Liver (tissue), 3 donors: ENCODE measurements at regions not wholly inside any gene's neighbourhood (a gene's known extent, or its start where the extent isn't known, plus 50 kb on each side); places are given as distances from the start of the nearest gene placed in this dataset.

Experiments
- ATF3 ChIP-seq: IDR thresholded peaks from 2 replicates; pipeline ENCODE4 v1.6.1; 2016; ENCODE audit warnings: antibody characterized with exemption
- CTCF ChIP-seq: fragments of 150-350 bp; IDR thresholded peaks from 2 replicates; pipeline ENCODE4 v1.5.1; 2017; ENCODE audit warnings: improper control_type of control experiment, low read depth, low read length; ENCODE audit not compliant: missing input control
- GABPA ChIP-seq, 2 donors: IDR thresholded peaks in 1 of 2; conservative IDR thresholded peaks in 1 of 2; 2 replicates each; pipeline ENCODE4 v1.6.1; 2016; ENCODE audit warnings: antibody characterized with exemption in 2 of 2, mild to moderate bottlenecking in 1 of 2, moderate library complexity in 1 of 2
- HNF4A ChIP-seq, 2 donors: conservative IDR thresholded peaks; 2 replicates each; pipeline ENCODE4 v1.6.1; 2016; ENCODE audit warnings: antibody characterized with exemption in 2 of 2, mild to moderate bottlenecking in 2 of 2
- JUND ChIP-seq, 2 donors: IDR thresholded peaks; 2 replicates each; pipeline ENCODE4 v1.6.1; 2016; ENCODE audit warnings: antibody characterized with exemption in 2 of 2
- MAX ChIP-seq: IDR thresholded peaks from 2 replicates; pipeline ENCODE4 v1.6.1; 2016; ENCODE audit warnings: antibody characterized with exemption
- RAD21 ChIP-seq, 2 donors: IDR thresholded peaks; 2 replicates each; pipeline ENCODE4 v1.6.1; 2016; ENCODE audit warnings: antibody characterized with exemption in 2 of 2, mild to moderate bottlenecking in 2 of 2
- REST ChIP-seq: IDR thresholded peaks from 2 replicates; pipeline ENCODE4 v1.6.1; 2016; ENCODE audit warnings: antibody characterized with exemption, mild to moderate bottlenecking
- SP1 ChIP-seq: IDR thresholded peaks from 2 replicates; pipeline ENCODE4 v1.6.1; 2018; ENCODE audit warnings: antibody characterized with exemption, mild to moderate bottlenecking
- TAF1 ChIP-seq: conservative IDR thresholded peaks from 2 replicates; pipeline ENCODE4 v1.6.1; 2016; ENCODE audit warnings: antibody characterized with exemption, mild to moderate bottlenecking
- donor health status: healthy.
- donor health status: healthy.

GRCh38 chr22:48937032-48937639 lies 890.5 kb downstream of the BRD1 start:
- TF ChIP-seq ATF3: no peak
- no peak for TF ChIP-seq CTCF
- TF ChIP-seq HNF4A (conservative IDR thresholded peaks at IDR 0.05): no peak
- no peak for TF ChIP-seq RAD21 (IDR thresholded peaks at IDR 0.05)
- TF ChIP-seq TAF1: no peak
- no peak for TF ChIP-seq JUND (IDR thresholded peaks at IDR 0.05)
- TF ChIP-seq SP1: no peak
- no peak for TF ChIP-seq MAX
- no peak for TF ChIP-seq GABPA (IDR thresholded peaks at IDR 0.05 in 1 of 2, conservative IDR thresholded peaks at IDR 0.05 in 1 of 2)
- TF ChIP-seq REST: no peak
